ENCODE measurements at regions not wholly inside any gene's neighbourhood (a gene's known extent, or its start where the extent isn't known, plus 50 kb on each side); places are given as distances from the start of the nearest gene placed in this dataset.

- BruUV-seq (replicated peaks): no TSS peak
- CTCF ChIA-PET: interaction anchor here (0.6 to 2.8 kb wide), 7 partner anchors 9 to 556 kb away, joined by 3 to 13 read pairs (median 4); no protein-coding TSS in a partner anchor
- POLR2A ChIA-PET: interaction anchor here (0.6 kb wide), 1 partner anchor 278 kb away, joined by 3 read pairs; the partner anchor contains the start of gene EXTL2
- H3K4me1 Mint-ChIP-seq (ENCODE audit: insufficient read depth, unreplicated experiment): no peaks in the 10 kb centered on the region
- H3K27ac Mint-ChIP-seq (ENCODE audit: low read depth, unreplicated experiment): no peak overlapping the region
- intact Hi-C loops (cut with micrococcal nuclease): no loop called here
- H3K27me3 Mint-ChIP-seq (ENCODE audit: insufficient read depth, unreplicated experiment): no peaks in the 10 kb centered on the region
- H3K36me3 Mint-ChIP-seq (ENCODE audit: insufficient read depth, unreplicated experiment): no peaks in the 10 kb centered on the region
- DNase-seq (ENCODE audit: unreplicated experiment): no peak
- H3K4me3 Mint-ChIP-seq (ENCODE audit: unreplicated experiment): no peak overlapping the region
- no peaks in the 10 kb centered on the region for H3K9me3 Mint-ChIP-seq (ENCODE audit: unreplicated experiment)
- no peak for TF ChIP-seq CTCF (IDR thresholded peaks at IDR 0.05; ENCODE audit: unreplicated experiment)
These were observed 78.2 kb downstream of the GPR88 start for GRCh38 chr1:100616121-100616621.

DNA sequence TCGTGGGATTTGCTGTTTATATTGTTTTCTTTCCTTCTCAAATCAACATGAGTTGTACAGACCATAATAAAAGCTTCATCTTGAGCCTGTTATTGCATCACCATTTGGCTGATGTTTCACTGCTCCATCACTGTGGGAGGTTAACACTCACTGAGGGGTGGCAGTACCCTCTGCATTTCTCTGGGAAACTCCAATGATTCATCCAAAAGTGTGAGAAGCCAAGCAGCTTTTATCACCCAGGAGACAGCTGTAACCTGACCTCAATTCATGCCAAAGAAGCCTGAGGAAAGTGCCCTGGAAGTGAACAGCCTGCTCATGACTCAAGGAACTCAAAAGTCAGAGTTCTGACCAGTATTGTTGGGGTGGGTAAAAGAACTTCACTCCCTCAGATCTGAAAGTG lies 84.1 kb downstream of the GPR88 start:
- Mint-ChIP-seq H3K4me1 (ENCODE audit: insufficient read depth, unreplicated experiment) (peaks cover 30% of the 10 kb centered on the region), H3K27me3 (ENCODE audit: insufficient read depth, unreplicated experiment) (no peaks in the 10 kb centered on the region), H3K36me3 (ENCODE audit: insufficient read depth, unreplicated experiment) (no peaks in the 10 kb centered on the region), H3K27ac (ENCODE audit: low read depth, unreplicated experiment) (peak overlapping the region; percentile 29), H3K9me3 (ENCODE audit: unreplicated experiment) (no peaks in the 10 kb centered on the region), H3K4me3 (ENCODE audit: unreplicated experiment) (no peak overlapping the region)
- peak; percentile 97 for DNase-seq (ENCODE audit: unreplicated experiment)
- intact Hi-C loops (cut with micrococcal nuclease): no loop called here
- ChIA-PET CTCF (interaction anchor here (0.5 to 0.6 kb wide), 2 partner anchors 169 to 649 kb away, joined by 3 read pairs; no protein-coding TSS in a partner anchor), POLR2A (interaction anchor here (0.7 kb wide), 1 partner anchor 109 kb away, joined by 5 read pairs; no protein-coding TSS in a partner anchor)
- BruUV-seq (replicated peaks): no TSS peak
- TF ChIP-seq CTCF (IDR thresholded peaks at IDR 0.05; ENCODE audit: unreplicated experiment): no peak

GRCh38 chr1:100622506-100622905 lies 84.6 kb downstream of the GPR88 start:
- Mint-ChIP-seq H3K27me3 (ENCODE audit: insufficient read depth, unreplicated experiment) (no peaks in the 10 kb centered on the region), H3K36me3 (ENCODE audit: insufficient read depth, unreplicated experiment) (no peaks in the 10 kb centered on the region), H3K4me3 (ENCODE audit: unreplicated experiment) (no peak overlapping the region), H3K4me1 (ENCODE audit: insufficient read depth, unreplicated experiment) (peaks cover 35% of the 10 kb centered on the region), H3K9me3 (ENCODE audit: unreplicated experiment) (no peaks in the 10 kb centered on the region), H3K27ac (ENCODE audit: low read depth, unreplicated experiment) (peak overlapping the region; percentile 29)
- DNase-seq (ENCODE audit: unreplicated experiment): no peak
- CTCF ChIA-PET: interaction anchor here (0.6 to 1.1 kb wide), 3 partner anchors 12 to 650 kb away, joined by 3 read pairs; no protein-coding TSS in a partner anchor
- intact Hi-C loops (cut with micrococcal nuclease): no loop called here
- no peak for TF ChIP-seq CTCF (IDR thresholded peaks at IDR 0.05; ENCODE audit: unreplicated experiment)
- POLR2A ChIA-PET: no interaction called here
- BruUV-seq (replicated peaks): no TSS peak

GRCh38 chr1:100622966-100623762 lies 85.2 kb downstream of the GPR88 start:
- Mint-ChIP-seq H3K4me1 (ENCODE audit: insufficient read depth, unreplicated experiment) (peaks cover 37% of the 10 kb centered on the region), H3K9me3 (ENCODE audit: unreplicated experiment) (no peaks in the 10 kb centered on the region), H3K27me3 (ENCODE audit: insufficient read depth, unreplicated experiment) (no peaks in the 10 kb centered on the region), H3K27ac (ENCODE audit: low read depth, unreplicated experiment) (peak overlapping the region; percentile 17), H3K36me3 (ENCODE audit: insufficient read depth, unreplicated experiment) (no peaks in the 10 kb centered on the region), H3K4me3 (ENCODE audit: unreplicated experiment) (no peak overlapping the region)
- intact Hi-C loops (cut with micrococcal nuclease): no loop called here
- no TSS peak for BruUV-seq (replicated peaks)
- POLR2A ChIA-PET: interaction anchor here (0.7 kb wide), 1 partner anchor 438 kb away, joined by 3 read pairs; no protein-coding TSS in a partner anchor
- CTCF ChIA-PET: interaction anchor here (0.6 to 1.1 kb wide), 6 partner anchors 12 to 651 kb away, joined by 3 to 4 read pairs (median 3); no protein-coding TSS in a partner anchor
- TF ChIP-seq CTCF (IDR thresholded peaks at IDR 0.05; ENCODE audit: unreplicated experiment): no peak
- peak; percentile 63 for DNase-seq (ENCODE audit: unreplicated experiment)
